Fibroblast of skin of left biceps (primary cell): ENCODE measurements at regions not wholly inside any gene's neighbourhood (a gene's known extent, or its start where the extent isn't known, plus 50 kb on each side); places are given as distances from the start of the nearest gene placed in this dataset.

Source experiments
- DNase-seq, 2 experiments: peaks; one replicate each; pipeline ENCODE4 v3.0.0-alpha.2; 2013; ENCODE audit warnings: low read depth in 2 of 2

DNA sequence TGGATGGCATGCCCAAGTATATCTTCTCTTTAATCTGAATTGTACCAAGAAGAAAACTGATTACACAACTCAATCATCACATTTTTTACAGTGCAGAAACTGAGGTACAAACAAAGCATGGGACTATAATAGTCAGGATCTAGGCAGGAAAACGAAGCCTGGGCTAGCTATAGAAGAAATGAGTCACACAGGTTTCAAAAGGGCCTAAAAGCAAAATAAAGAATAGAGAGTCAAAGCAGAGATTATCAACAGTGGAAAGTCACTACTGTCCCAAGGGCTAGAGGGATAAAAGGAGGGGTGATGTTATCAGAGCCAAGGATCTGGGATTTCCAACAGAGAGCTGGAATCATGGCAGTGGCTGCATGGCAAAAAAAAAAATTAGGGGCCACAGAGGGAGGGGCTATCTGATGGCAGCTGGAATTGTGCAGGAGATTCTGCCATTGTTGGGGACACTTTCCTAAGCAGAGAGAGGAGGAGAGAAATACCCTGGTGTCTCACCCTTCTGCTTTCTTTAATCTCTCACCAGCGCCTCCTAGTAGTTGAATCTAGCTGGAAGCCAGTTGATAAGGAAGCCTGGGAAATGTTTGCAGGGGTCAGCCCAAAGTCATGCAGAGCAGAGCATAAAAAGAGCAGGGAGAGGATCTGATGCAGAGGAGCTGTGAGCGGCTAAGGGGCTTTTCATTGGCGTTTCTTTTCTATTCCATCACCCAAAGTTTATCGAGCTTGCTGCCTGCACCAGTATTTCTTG, 343.2 kb downstream of the ACTL7B start:
- DNase-seq: no peak

DNA sequence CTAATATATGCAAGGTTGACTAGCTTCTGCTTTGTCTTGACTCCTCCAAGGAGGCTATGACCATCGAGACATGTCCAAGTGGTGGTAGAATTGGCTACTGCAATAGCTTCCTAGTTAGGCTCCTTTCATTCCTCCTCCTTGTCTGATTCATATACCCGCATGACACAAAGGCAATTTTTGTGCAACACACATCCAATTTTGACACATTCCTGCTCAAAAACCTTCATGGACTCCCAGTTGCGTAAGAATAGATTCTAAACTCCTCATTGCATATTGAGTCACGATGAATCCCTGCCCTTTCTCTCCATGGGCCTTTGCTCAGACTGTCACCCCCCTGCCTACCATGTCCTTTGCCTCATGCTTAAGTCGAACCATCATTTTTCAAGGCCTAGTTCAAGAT, 344.5 kb downstream of the ACTL7B start:
- peak; percentile 42 to 43 for DNase-seq

DNA sequence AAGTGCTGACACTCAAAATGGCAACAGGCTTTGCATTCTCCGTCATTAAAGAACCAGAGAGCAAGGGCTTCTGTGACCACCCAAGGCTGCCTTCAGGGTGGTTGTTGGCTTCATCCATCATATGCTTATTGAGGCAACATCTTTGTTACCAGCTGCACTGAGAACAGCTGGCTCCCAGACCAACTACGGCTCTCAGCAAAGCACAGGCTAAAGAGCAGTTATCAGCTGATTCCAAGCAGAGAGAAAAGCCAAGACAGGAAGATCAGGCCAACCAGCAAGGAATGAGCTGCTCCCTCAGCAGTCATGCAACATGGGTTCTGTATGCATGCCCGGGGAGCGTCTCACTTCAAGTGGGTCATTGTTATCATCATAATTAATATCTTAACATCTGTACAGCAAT, 358.9 kb downstream of the ACTL7B start:
- no peak for DNase-seq

DNA sequence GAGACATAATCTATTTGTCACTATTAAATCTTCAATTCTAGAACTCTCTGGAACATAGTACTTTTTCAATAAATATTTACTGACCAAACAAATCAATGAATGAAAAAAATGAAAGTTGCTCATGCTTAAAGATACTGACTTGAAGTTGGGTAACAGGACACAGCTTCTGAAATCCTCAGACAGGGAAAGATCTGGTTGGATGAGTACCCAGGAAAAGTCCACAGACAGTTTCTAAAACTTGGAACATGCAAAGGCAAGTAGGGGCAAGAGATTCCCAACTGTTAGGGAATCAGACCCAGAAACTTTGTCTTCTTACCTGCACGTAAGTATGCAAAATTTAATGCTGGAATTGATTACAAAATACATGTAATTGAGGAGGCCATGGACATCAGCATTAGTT, 366.2 kb downstream of the ACTL7B start:
- DNase-seq: no peak

DNA sequence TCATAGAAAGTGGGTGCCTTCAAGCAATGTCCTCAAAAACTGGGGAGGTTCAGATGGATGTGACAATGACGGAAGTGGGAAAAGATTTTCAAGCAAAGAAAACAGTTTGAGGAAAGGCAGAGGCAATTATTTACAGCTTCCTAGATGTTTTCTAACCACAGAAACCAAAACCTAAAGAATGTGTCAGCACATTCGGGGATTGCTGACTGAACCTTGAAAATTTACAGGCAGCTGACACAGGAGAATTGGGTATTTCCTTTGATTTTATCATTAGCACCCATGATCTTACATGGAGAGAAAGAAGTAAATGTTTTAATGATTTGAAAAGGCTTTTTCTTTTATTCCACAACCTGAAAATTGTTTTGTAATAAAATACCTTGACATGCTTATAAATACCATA, 369.0 kb downstream of the ACTL7B start:
- DNase-seq: peak in 1 of 2 experiments; percentile 33

DNA sequence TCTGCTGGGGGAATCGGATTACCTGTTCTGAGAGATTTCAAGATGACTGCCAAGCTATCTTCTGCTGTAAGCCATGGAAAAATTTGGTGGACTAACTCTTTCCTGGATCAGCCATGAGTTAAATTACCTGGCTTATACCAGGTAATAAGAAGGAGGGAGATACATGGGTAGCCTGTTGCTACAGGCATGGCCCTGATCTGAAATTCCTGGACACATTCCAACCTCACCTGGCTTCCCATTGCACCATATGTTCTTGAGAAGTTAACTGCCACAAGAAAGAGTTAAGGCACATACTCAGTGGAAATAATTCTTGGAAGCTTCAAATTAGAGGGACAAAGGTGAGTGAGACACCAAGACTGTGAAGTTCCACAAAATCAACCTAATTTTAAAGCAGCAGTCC, 371.3 kb downstream of the ACTL7B start:
- no peak for DNase-seq

DNA sequence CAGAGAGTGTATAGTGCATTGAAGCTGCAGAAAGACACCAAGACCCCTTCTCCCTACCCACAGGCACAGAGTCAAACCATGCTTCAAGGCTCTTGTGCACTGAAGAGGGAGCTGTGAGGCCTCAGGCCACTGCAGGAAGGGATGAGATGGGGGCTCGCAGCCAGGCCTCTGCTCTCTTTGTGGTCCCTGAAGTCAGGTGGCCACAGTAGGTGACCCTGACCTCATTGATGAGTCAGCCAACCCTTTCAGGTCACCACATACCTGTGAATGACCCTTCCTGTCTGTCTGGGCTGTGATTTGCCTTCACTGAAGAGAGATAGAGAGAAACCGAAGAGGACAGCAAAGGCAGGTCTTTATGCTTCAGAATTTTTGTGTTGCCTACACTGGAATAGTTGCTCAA, 372.1 kb downstream of the ACTL7B start:
- no peak for DNase-seq

DNA sequence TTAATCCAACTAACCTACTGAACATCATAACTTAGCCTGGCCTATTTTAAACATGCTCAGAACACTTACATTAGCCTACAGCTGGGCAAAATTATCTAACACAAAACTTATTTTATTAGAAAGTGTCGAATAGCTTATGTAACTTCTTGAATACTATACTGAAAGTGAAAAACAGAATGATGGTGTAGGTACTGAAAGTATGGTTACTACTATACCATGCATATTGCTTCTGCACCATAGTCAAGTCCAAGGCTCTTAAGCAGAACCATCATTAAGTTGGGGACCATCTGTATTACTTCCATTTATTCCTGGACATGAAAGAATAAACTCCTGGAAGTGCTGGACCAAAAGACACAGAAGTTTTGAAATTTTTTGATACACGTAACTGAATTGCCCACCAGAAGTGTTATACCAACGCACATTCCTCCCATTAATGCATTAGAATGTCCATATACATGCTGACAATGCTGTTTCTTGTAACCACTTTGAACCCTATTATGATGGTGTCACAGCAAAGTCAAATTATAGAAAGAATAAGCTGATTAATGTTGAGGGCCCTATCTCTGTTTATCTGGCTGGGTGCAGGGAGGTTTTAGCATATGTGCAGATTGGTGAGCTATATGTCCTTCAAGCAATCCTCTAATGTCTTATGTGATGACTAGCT, 375.7 kb downstream of the ACTL7B start:
- DNase-seq: no peak

DNA sequence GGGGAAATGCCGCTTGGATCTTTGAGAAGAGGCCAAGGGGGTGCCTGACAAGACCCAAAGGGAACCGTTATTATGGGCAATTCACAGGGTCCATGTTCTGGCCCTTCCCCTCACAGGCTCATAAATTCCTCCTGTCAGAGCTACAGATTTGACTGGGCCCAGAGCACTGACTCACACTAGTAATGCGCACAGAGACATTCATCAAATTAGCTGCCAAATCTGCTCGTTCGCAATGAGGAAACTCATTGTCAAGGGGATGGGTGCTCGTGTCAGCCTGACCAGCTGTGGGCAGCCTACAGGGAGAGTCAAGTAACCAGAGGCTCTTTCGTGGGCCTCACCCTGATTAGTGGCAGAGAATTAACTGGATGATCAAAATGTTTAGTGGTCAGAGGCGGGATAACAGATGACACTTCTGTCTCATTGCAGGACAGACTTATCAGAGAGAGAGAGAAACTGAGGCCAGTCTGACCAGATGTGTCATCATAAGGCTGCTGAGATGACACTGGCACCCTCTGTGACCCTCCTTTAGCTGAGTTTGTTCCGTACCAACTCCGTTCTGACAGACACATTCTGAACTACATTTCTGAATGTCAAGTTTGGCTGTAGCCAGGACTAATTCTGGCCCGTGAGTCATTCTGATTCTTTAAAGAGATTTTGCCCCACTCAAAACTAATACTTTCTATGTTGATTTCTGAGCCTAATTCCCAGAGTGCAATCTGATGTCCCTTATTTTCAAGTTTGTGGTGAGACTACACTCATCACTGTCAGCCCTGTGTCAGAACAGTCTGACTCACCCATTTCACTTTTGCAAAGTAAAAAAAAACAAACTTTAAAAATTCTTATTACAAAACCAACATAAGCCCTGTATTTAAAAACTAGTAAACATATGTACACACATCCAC, 377.1 kb downstream of the ACTL7B start:
- peak; percentile 51 to 55 for DNase-seq

DNA sequence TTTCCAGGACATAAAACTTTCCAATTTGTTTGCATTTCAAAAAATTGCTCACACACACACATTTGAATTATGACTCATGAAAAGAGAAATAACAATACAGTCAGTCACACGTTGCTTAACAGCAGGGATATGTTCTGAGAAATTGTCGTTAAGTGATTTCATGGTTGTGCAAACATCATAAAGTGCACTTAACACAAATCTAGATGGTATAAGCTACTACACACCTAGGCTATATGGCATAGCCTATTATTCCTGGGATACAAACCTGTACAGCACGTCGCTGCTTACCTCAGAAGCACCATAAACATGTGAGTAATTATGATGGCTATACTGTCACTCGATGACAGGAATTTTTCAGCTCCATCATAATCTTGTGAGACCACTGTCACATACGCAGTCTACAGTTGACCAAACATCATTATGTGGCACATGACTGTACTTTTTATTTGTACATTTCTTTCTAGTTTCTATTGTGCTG, 378.2 kb downstream of the ACTL7B start:
- DNase-seq: peak; percentile 46 to 54

DNA sequence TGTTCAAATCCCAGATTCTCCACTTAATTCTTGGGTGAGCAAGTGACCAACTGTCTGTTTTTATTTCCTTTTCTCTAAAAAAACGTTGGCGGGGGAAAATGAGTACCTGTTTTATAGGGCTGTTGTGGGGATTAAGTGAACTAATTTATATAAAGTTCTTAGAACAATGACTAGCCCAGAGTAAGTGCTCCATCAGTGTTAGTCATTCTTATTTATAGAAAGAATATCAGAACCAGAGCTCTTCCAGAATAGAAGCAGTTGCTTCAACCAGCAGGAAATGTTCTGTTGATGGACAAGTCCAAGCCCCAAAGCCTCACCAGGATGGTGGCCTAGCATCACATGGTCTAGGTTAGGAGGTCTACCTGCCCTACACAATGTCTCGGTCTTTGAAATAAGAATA, 379.2 kb downstream of the ACTL7B start:
- DNase-seq: no peak

DNA sequence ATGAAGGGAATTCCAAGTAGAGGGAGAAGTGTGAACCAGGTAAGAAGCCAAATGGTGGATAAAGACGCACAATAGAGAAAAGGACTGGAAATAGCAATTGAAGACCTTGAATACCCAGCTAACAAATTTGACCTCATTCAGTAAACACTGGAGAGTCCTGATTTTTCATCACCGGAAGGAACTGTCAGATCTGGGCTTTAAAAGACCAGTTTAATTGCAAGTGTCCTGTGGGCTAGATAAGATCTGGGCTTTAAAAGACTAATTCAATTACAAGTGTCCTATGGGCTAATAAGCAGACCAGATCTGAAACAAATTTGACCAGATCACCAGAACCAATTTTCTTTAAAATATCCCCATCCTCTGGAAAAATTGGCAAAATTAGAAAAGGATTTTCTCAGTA, 380.0 kb downstream of the ACTL7B start:
- no peak for DNase-seq

DNA sequence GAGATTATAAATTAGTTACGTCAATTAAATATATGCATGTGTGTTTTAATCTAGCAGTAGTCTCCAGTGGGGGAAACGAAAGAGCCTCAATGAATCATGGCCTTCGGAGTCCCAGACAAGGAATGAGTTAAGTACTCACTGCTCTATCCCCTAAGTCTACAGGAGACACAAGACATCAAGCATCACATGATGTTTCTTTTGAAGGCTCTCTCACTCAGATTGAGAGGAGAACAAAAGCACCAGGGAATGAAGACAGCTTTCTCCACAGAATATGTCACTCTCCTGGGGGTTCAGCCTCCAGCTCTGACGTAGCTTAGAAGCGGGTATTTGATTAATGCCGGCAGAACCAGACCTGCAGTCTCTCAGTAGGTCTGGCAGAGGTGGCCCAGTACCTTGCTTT, 381.4 kb downstream of the ACTL7B start:
- no peak for DNase-seq

DNA sequence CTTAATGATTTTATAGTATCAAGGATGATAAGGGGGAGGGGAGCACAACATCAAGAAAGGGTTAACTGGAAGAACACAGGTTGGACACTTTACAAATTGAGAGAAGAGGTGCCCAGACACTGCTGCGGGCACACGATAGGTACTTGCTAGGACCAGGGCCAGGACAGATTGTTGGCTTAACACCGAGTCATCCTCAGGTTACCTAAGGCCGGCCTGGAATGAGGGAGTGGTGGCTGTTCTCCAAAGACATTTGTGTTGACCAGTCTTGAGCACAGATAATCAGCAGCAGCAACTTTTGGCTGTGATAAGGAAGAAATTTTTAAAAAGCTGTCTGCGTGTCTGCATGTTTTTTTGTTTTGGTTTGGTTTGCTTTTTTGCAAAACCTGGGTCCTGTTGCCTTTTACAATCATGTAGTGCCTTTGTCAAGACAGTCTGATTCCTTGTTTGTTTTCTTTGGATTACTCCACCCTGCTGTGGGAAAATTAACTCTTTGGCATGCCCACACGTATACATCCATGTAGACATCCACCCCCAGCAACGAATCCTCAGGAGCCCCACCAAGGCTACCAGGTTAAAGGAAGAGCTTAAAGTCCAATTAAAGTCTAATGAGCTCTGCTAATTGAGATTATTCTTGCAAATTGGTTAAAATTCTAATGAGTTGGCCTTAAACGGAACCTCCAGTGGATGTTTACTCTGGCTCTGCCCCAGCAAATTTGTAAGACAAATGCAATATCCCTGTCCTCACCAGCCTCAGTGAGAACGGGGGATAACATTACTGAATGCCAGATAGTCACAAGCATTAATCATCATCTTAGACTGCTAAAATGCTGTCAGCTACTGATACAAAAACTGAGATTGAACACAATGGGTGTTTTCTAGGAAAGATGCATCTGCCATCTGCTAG, 382.3 kb downstream of the ACTL7B start:
- peak; percentile 21 to 26 for DNase-seq

DNA sequence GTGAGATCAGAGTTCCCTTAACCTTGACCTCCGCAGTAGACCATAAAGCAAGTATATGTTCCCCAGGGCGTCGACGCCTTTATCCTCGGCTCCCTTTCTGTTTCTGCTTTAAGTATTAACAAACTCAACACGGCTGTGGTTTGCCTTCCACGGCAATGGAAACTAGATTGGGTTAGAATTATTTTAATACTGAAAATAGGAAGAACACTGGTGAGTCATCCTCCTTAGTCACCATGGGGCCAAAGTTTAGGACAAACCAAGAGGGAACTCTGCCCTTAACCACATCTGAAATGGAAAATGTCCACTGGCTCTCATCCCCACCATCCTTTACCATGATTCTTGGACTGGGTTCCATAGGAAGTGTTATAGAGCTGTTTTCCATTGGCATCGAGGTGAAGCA, 386.1 kb downstream of the ACTL7B start:
- DNase-seq: no peak

DNA sequence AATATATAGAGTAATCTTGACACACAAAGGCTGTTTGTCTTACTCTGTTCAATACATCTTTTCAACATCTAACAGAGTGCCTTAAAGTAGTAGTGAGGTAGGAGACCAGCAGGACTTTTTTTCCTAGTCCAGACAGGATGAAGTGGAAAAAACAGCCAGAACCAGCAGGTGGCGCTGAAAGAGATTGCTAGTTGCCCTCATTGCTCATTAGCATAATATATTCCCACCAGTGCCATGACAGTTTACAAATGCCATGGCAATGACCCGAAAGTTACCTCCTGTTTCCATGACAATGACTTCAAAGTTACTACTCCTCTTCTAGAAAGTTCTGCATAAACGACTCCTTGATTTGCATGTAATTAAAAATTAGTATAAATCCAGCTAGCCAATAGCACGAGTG, 387.4 kb downstream of the ACTL7B start:
- DNase-seq: no peak

DNA sequence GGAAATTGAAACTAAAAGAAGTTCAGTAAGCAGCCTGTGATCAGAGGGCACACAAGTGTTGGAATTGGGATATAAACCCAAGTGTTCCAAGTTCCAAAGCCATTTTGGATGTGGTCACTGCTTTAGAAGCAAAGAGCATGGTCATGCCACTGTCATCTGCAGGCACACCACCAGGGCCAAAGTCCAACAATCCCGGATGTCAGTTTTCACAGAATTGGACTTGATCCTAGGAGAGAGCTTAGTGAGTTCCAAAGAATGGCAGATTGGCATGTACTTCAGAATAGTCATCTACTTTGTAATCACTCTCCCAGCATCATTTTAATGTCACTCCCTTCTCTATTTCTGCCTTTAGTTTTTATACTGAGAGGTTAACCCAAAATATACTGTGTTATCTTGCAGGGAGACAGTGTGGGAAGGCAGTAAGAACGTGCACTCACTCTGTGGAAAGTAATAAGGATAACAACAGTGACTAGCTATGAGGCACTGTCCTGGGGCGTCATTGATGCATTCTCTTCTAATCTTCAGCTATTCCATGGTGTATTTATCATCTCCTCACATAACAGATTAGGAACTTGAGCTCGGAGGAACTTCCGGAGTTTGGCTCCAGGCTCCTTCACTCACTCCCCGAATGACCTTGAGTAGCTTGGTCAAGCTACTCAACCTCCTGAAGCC, 388.0 kb downstream of the ACTL7B start:
- DNase-seq: no peak

DNA sequence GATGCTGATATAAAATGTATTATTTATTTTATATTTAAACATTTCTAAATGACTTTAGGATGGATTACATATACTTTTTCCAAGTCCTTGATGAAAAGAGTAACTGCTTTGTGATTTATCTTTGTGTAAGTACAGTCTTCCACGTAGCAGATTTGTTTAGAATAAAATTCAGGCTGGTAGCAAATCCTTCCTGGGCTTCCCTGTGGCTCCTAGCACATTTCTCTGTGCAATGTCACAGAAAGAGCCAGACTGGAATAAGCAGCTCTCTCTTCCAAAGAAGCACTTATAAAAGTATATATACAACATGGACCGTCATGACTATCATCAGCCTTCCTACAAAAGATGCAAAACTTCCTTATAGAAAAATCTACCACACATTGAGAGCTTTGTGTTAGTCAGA, 388.6 kb downstream of the ACTL7B start:
- DNase-seq: no peak

DNA sequence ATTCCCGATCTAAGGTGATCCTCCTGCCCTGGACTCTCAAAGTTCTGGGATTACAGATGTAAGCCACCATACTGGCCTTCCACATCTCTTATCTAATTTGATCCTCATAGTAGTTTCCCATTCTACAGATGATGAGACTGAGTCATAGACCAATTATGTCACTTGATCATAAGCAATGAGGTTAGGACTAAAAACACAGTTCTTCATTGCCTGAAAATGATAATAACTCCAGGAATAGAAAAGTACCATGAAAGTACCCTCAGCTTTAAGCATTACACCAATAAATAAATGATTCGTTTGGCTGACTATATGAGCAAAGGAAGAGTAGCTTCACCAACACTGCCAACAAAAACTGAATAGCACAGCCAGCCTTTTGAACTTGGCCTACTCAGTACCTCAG, 389.5 kb downstream of the ACTL7B start:
- no peak for DNase-seq

DNA sequence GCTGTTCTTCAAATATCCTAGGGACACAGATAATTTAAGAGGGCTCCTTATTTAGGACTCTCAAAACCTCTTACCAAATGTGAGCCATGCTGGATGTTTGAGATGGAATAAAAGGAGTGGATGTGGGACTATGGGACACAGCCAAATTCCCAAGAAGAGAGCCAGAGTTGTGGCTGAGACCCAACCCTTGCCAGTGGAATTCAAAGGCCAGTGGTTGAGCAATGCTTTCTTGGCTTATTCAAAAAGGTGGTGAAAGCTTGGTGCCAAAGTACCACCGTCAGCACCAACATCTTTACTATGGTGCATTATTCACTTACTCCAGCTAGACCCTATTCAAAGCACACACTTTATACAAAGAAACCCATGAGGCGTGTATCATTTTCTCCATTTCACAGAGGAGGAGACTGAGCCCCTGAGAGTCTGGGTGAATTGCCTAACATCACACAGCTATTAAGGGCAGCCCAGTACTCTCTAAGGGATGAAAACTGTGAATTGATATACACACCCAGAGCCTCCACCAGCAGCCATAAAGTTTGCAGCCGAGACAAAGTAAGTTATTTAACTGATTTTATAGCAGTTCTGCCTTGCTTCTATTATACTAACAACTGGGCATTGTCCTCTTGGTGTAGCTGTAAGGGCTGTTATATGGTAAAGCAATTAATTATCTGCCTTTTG, 391.7 kb downstream of the ACTL7B start:
- no peak for DNase-seq
